ENCODE measurements at regions not wholly inside any gene's neighbourhood (a gene's known extent, or its start where the extent isn't known, plus 50 kb on each side); places are given as distances from the start of the nearest gene placed in this dataset.
"Not testable (repeated sequence)": the region's sequence is repeated elsewhere in the genome, so short reads cannot be mapped to it uniquely, and the experiment has no call there.

GRCh38 chr2:91462292-91462691 lies 2770.8 kb downstream of the RPIA start:
- TF ChIP-seq CTCF (IDR thresholded peaks at IDR 0.05); ZFX (IDR thresholded peaks at IDR 0.05; ENCODE audit: borderline replicate concordance): not testable (repeated sequence)
